HFFc6 (cell line): ENCODE measurements at regions not wholly inside any gene's neighbourhood (a gene's known extent, or its start where the extent isn't known, plus 50 kb on each side); places are given as distances from the start of the nearest gene placed in this dataset.

Source experiments
- DNase-seq: peaks from one replicate; pipeline ENCODE4 v3.0.0-alpha.2; 2018
- H3K27ac Mint-ChIP-seq: 2 replicates; pipeline ENCODE4 v1.8.0; 2020; ENCODE audit warnings: mild to moderate bottlenecking, mixed read lengths
- H3K27me3 Mint-ChIP-seq: 2 replicates; pipeline ENCODE4 v1.8.0; 2021; ENCODE audit warnings: mild to moderate bottlenecking, moderate library complexity, mixed read lengths; ENCODE audit not compliant: insufficient read depth
- H3K36me3 Mint-ChIP-seq: 2 replicates; pipeline ENCODE4 v1.8.0; 2021; ENCODE audit warnings: low read depth, mixed read lengths
- H3K4me1 Mint-ChIP-seq: 2 replicates; pipeline ENCODE4 v1.8.0; 2020; ENCODE audit warnings: low read depth, mixed read lengths
- H3K4me3 Mint-ChIP-seq: 2 replicates; pipeline ENCODE4 v1.8.0; 2020; ENCODE audit warnings: mild to moderate bottlenecking, moderate library complexity, mixed read lengths
- H3K9me3 Mint-ChIP-seq: 2 replicates; pipeline ENCODE4 v1.8.0; 2020; ENCODE audit warnings: mild to moderate bottlenecking, mixed read lengths
- TF ChIP-seq, protein P1 (sequence below): fragments of 200-600 bp; sonication (generic); IDR thresholded peaks from 2 replicates; pipeline ENCODE4 v1.5.0; 2021; ENCODE audit warnings: antibody characterized with exemption, mild to moderate bottlenecking

DNA sequence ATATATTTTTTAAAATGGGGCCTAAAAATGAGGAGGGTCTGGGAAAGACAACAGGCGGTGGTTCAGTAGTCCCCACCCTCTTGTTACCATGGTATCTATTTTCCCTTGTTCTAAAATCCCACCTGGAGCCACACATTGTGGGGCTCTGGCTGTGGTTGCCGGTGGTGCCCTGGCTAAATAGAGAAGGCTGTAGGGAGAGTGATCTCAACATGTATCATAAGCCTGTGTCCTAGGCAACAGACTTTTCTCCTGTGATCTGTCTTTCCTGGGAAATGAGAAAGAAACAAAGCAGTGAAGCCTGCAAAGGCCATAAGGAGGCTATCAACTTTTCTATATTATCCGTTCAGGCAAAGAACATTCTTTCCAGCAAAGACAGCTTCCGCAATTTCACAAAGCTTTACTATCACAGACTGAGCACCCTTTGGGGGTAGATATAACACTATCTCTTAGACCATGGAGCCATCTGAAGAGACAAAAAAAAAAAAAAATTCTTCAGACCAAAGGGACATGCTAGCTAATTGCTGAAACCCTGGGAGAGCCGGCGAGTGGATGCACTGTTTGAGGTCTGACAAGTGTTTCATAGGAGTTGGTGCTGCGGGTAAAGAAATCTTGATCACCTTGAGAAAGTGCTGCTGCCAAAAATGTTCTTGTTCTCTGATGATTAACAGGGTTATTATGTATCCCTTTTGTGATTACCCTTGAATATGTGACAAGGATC is 879.2 kb upstream of the DDX18 start:
- peaks cover 43% of the 10 kb centered on the region for H3K9me3 Mint-ChIP-seq
- no peaks in the 10 kb centered on the region for H3K27me3 Mint-ChIP-seq
- no peaks in the 10 kb centered on the region for H3K36me3 Mint-ChIP-seq
- no peak for DNase-seq
- no peak overlapping the region for H3K27ac Mint-ChIP-seq
- H3K4me3 Mint-ChIP-seq, result no peak overlapping the region
- TF ChIP-seq, protein P1, sequence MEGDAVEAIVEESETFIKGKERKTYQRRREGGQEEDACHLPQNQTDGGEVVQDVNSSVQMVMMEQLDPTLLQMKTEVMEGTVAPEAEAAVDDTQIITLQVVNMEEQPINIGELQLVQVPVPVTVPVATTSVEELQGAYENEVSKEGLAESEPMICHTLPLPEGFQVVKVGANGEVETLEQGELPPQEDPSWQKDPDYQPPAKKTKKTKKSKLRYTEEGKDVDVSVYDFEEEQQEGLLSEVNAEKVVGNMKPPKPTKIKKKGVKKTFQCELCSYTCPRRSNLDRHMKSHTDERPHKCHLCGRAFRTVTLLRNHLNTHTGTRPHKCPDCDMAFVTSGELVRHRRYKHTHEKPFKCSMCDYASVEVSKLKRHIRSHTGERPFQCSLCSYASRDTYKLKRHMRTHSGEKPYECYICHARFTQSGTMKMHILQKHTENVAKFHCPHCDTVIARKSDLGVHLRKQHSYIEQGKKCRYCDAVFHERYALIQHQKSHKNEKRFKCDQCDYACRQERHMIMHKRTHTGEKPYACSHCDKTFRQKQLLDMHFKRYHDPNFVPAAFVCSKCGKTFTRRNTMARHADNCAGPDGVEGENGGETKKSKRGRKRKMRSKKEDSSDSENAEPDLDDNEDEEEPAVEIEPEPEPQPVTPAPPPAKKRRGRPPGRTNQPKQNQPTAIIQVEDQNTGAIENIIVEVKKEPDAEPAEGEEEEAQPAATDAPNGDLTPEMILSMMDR, result no peak
- no peaks in the 10 kb centered on the region for H3K4me1 Mint-ChIP-seq

DNA sequence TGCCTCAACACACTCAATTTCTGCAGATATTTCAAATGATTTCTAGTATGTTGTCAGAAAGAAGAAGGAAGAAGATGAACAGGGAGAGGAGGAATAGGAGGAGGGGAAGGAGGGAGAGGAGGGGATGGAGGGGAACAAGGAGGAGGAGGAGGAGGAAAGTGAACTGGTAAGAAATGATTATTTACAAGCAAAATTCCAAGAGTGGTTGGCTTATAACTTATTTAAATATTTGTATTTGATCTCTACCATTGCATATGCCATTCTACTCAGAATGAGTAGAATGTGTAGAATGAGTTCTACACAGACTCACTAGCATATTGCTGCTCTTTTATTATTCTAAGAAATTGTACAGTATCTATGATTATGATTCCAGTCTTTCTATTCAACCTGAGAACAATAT is 866.2 kb upstream of the DDX18 start:
- Mint-ChIP-seq H3K4me3 (no peak overlapping the region), H3K27me3 (no peaks in the 10 kb centered on the region), H3K27ac (no peak overlapping the region), H3K9me3 (peaks cover 16% of the 10 kb centered on the region), H3K4me1 (no peaks in the 10 kb centered on the region), H3K36me3 (no peaks in the 10 kb centered on the region)
- DNase-seq, result no peak
- TF ChIP-seq, protein P1, result no peak

DNA sequence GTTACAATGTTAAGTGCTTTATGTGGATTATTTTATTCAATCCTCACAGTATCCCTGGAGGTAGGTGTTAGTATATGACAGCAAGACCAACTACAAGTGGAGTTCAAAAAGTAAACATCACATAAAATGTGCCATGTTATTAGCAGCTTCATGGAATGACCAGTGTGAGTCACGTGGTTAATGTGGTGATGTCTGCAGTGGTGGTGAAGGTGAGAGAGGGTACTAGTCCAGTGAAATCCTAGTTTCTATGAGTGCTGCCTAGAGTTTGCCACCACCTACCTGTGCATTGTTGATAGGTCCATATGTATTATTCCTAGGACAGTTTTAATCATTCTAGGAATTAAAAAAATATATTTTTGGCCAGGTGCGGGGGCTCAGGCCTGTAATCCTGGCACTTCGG is 865.2 kb upstream of the DDX18 start:
- Mint-ChIP-seq H3K4me1 (no peaks in the 10 kb centered on the region), H3K27ac (no peak overlapping the region), H3K36me3 (no peaks in the 10 kb centered on the region), H3K9me3 (peaks cover 23% of the 10 kb centered on the region), H3K27me3 (no peaks in the 10 kb centered on the region), H3K4me3 (no peak overlapping the region)
- DNase-seq, result no peak
- TF ChIP-seq, protein P1, result no peak

DNA sequence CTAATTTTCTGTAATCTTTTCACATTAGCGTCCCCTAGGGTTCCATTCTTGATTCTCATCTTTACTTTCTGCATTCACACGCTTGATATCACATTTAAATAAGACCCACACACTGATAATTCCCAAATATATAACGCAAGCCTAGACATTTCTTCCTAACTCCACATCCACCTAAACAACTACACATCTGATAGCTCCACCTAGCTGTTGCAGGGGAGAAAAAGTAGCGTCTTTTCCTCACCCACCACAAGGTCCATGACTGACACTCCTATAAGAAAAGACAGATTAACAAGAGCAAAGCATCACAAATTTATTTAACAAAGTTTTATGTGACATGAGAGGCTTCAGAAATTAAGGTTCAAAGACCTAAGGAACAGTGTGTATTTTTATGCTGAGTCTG is 862.2 kb upstream of the DDX18 start:
- TF ChIP-seq, protein P1, result no peak; the same call in 1 of the 2 replicates
- DNase-seq, result no peak
- Mint-ChIP-seq H3K4me1 (no peaks in the 10 kb centered on the region), H3K27ac (no peak overlapping the region), H3K36me3 (no peaks in the 10 kb centered on the region), H3K4me3 (no peak overlapping the region), H3K9me3 (peaks cover 21% of the 10 kb centered on the region), H3K27me3 (no peaks in the 10 kb centered on the region)

DNA sequence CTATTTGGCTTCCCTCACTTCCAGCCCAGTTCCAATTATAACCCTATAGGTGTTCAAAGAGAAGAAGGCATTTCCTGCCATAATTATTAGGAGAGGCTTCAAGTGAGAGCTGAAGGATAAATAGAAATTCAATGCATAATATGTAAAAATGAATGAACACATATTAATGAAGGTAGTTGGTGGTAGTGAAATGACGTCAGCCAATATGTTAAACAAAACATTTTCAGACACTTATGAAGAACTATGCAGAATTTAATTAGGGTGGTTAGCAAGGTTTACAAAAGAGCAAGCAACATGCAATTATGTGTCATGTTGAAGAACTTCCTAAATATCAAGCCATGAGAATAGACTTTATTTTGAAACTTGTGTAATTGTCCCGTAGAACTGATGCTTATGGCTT is 858.8 kb upstream of the DDX18 start:
- Mint-ChIP-seq H3K4me3 (no peak overlapping the region), H3K4me1 (no peaks in the 10 kb centered on the region), H3K9me3 (peaks cover 37% of the 10 kb centered on the region), H3K27ac (no peak overlapping the region), H3K36me3 (no peaks in the 10 kb centered on the region), H3K27me3 (no peaks in the 10 kb centered on the region)
- no peak for DNase-seq
- TF ChIP-seq, protein P1, result no peak
